ENCODE measurements at regions not wholly inside any gene's neighbourhood (a gene's known extent, or its start where the extent isn't known, plus 50 kb on each side); places are given as distances from the start of the nearest gene placed in this dataset.
"Not testable (repeated sequence)": the region's sequence is repeated elsewhere in the genome, so short reads cannot be mapped to it uniquely, and the experiment has no call there.

GRCh38 chr17:31649302-31649701 is 209.7 kb downstream of the COPRS start:
- no peak for DNase-seq (ENCODE audit: low spot score)
- intact Hi-C loops (cut with DNase I) = no loop called here

DNA sequence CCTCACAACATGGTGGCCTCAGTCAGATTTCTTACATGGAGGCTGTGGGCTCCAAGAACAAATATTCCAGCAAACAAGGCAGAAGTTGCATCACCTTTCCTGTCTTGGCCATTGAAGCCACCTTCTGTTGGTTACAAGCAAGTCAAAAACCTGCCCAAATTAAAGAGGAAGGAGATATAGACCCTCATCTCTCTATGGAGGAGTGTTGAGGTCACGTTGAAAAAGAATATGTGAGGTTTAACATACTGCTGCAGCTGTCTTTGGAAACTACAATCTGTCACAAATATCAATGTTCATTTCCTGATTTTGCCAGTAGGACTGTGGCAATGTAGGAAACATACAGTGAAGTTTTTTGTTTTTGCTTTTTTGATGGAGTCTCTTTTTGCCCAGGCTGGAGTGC is 211.4 kb downstream of the COPRS start:
- DNase-seq (ENCODE audit: low spot score) = no peak
- intact Hi-C loops (cut with DNase I) = no loop called here

- intact Hi-C loops (cut with DNase I) = no loop called here
- no peak for DNase-seq (ENCODE audit: low spot score)
Measured at GRCh38 chr17:31646642-31647041, 212.4 kb downstream of the COPRS start.

GRCh38 chr17:31645351-31645750 is 213.7 kb downstream of the COPRS start:
- intact Hi-C loops (cut with DNase I) = no loop called here
- no peak for DNase-seq (ENCODE audit: low spot score)

DNA sequence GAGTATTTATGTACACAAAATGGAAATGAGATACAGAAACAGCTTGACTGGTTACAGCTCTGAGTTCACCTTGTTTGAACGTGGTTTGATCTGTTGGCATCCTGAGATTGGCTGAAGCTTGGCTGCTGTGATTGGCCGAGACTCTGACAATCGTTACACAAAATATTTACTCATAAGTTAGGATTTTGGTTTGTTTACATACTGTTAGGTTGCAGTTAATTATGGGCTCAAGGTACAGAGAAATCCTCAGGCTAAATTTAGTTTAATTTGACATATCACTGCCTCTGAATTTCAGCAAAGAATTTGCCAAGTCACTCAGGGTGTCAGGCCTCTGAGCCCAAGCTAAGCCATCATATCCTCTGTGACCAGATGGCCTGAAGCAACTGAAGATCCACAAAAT is 227.3 kb downstream of the COPRS start:
- intact Hi-C loops (cut with DNase I) = no loop called here
- no peak for DNase-seq (ENCODE audit: low spot score)

DNA sequence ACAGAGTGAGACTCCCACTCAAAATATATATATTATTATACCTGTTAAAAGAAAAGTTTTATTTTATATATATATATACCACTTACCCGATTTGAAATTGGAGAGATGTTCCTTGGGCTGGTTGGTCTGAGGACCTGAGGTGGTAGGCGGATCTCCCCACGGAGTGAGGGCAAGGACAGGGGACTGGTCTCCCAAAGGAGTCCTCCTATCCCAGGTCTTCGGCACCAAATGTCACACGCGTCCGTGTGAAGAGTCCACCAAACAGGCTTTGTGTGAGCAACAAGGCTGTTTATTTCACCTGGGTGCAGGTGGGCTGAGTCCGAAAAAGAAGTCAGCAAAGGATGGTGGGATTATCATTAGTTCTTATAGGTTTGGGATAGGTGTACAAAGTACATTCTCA is 228.2 kb downstream of the COPRS start:
- DNase-seq (ENCODE audit: low spot score); intact Hi-C loops (cut with DNase I): not testable (repeated sequence)

GRCh38 chr17:31629696-31630470 is 229.2 kb downstream of the COPRS start:
- intact Hi-C loops (cut with DNase I) = no loop called here
- DNase-seq (ENCODE audit: low spot score) = no peak

DNA sequence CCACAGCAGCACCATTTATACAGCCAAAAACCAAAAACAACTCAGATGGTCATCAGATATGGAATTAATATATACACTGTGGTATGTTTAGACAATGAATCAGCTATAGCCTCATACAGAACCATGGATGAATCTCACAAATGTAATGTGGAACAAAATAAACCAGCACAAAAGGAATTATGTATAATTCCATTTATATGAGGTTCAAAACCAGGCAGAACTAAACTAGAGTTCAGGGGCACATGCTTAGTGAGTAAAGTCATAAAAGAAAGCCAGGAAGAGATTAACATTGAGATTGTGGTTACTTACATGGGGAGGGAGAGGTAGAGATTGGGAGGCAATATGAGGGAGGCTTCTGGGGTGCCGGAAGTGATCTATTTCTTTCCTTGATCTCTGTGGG is 231.1 kb downstream of the COPRS start:
- intact Hi-C loops (cut with DNase I) = no loop called here
- no peak for DNase-seq (ENCODE audit: low spot score)

GRCh38 chr17:31623990-31624389 is 232.5 kb downstream of the RAB11FIP4 start:
- intact Hi-C loops (cut with DNase I) = no loop called here
- no peak for DNase-seq (ENCODE audit: low spot score)

DNA sequence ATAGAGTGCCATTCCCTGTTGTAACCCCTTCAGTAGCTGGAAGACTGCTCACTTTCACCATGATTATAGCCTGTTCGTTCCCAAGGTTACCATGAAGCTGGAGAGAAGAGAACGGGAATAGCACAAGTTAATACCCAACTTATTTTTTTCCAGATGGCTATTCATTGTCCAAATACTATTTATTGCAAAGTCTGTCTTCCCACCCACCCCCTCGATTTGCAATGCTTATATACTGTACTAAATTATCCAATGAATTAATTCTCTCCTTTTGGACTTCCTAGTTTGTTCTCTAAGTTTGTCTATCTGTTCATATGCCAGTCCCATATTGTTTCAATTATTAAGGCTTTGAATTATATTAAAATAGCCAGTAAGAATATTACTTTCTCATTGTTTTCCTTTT is 231.0 kb downstream of the RAB11FIP4 start:
- no peak for DNase-seq (ENCODE audit: low spot score)
- intact Hi-C loops (cut with DNase I) = no loop called here

DNA sequence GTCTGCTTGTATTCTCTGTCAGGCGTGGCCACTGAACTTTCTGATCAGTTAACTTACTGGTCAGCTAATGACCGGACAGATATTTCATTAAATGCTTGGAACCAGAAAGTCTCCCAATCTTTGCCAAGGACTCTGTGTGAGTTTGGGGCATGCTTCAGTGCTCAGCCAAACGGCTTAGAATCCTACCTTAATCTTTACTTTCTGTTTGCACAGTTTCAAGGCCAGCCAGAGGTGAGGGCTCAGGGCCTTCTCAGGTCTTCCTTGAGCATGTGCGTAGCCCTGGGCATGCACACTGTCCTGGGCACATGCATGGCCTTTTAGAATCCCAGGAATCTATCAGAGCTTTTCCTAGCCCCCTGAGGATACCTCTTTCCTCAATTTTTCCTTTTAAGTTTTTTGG is 230.1 kb downstream of the RAB11FIP4 start:
- no peak for DNase-seq (ENCODE audit: low spot score)
- intact Hi-C loops (cut with DNase I) = no loop called here

DNA sequence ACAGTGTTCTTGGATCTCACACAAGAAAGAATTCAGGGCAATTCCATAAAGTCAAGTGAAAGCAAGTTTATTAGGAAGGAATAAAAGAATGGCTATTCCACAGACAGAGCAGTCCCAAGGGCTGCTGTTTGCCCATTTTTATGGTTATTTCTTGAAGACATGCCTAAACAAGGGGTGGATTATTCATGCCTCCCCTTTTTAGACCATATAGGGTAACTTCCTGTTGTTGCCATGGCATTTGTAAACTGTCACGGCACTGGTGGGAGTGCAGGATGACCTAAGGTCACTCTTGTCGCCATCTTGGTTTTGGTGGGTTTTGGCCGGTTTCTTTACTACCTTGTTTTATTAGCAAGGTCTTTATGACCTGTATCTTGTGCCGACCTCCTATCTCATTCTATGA is 219.6 kb downstream of the RAB11FIP4 start:
- intact Hi-C loops (cut with DNase I) = not testable (repeated sequence)

DNA sequence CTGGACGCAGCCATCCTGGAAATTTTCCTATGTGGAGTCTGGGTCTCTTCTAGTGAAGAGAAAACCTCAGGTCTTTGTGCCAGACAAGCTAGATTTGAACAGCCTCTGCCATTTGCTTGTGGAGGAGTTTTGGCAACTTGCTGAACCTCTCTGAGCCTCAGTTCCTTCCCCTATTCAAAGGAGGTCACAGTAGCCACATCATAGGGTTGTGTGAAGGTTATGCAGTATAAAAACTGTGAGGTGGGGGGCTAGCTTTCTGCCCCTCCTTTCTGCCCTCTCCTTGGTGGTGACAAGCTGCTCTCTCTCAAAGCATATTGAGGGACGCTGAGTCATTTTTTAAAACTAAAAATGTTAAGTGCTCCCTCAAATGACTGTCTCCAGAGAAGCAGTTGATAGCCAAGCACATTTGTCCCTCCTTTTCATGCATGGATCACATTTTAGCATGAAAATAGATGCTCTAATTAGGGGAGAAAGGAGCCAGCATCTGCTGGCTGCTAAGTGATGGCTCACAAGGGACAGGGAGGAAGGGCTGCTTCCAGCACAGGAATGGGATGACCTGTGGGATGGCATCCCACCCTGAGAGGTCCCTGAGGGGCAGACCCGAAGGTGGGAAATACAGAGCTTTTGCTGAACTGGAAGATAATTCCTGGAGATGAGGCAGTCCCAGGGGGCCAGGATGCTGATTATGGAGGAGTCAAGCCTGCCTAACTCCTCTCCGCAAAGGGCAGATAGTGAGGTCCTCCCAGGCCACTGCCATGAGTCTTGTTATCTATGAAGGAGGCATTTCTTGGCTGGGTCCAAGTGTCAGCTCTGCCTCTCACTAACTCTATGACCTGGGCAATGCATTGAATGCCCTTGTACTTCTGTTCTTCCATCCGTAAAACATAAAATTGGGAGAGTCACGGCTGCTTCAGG is 218.8 kb downstream of the RAB11FIP4 start:
- DNase-seq (ENCODE audit: low spot score) = no peak
- intact Hi-C loops (cut with DNase I) = no loop called here

More for the DNA sequence above, 219.6 kb downstream of the RAB11FIP4 start:
- not testable (repeated sequence) for DNase-seq (ENCODE audit: low spot score)

DNA sequence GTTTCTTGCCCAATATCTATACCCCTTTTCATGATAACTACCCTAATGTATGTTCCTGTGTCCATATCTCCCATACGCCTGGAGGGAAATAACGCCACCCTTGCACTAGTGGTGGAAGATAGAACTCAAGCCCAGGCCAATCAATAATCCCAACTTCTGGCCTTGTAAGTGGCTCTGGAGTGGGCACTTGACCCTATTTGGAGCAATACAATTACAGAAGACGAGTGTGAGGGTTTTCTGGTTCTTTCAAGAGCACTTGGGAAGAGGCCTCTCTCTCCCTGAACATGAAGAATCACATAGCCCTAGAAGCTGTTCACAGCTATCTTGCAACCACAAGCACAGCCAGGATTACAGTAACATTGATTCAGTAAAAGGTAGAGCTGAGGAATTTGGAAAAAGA is 217.9 kb downstream of the RAB11FIP4 start:
- intact Hi-C loops (cut with DNase I) = no loop called here
- no peak for DNase-seq (ENCODE audit: low spot score)

- no peak for DNase-seq (ENCODE audit: low spot score)
- intact Hi-C loops (cut with DNase I) = no loop called here
Measured at GRCh38 chr17:31608659-31609254, 217.3 kb downstream of the RAB11FIP4 start.

DNA sequence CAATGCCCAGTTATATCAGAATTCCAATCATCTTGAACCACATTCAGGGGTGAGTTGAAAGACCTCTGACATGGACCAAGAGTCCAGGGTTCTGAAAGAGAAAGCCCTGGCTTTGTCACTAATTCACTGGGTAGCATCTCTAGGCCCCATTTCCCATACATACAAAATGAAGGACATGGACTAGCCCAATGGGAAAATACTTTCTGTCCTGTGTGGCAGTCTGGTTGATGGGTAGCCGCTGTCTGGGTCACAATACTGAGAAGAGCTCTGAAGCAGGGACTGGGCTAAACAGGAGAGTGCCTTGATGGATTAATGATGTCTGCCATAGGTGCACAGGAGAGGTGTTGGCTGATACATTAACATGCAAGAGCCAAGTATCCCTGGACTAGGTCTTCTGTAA is 214.3 kb downstream of the RAB11FIP4 start:
- intact Hi-C loops (cut with DNase I) = no loop called here
- DNase-seq (ENCODE audit: low spot score) = no peak

- no peak for DNase-seq (ENCODE audit: low spot score)
- intact Hi-C loops (cut with DNase I) = no loop called here
Measured at GRCh38 chr17:31604936-31605335, 213.5 kb downstream of the RAB11FIP4 start.

DNA sequence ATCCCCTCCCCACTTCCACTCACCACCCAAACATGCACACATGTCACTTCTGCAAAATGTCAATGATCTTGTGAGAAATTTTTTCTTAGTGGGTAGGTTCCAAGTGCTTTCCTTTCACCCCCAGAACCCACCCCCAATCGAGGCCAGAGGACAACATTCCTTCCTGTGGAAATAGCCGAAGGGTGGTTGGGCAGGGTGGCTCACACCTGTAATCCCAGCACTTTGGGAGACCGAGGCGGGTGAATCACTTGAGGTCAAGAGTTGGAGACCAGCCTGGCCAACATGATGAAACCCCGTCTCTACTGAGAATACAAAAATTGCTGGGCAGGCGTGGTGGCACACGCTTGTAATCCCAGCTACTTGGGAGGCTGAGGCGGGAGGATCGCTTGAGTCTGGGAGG is 208.7 kb downstream of the RAB11FIP4 start:
- intact Hi-C loops (cut with DNase I) = not testable (repeated sequence)
- DNase-seq (ENCODE audit: low spot score) = peak; percentile 62

GRCh38 chr17:31598921-31599571 is 207.6 kb downstream of the RAB11FIP4 start:
- DNase-seq (ENCODE audit: low spot score) = peak; percentile 49
- intact Hi-C loops (cut with DNase I) = loop anchor here (5.0 kb wide), 1 partner anchor 138 kb away; no protein-coding TSS in a partner anchor

DNA sequence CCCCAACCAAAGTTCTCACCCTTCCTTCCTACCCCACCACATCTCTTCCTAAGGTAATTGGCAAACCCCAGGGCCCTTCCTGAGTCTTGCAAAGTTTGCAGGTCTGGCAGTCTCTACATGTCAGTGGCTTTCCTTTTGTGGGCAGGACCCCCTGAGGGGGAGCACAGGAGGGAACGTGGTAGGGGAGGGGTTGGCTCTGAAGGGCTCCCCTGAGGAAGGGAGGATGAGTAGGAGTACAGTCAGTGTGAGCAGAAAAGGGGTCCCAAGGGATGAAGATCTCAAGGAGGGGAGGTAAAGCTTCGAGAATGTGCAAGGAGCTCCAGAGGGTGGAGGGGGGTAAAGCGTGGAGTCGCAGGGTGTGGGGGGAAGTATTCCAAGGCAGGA is 206.9 kb downstream of the RAB11FIP4 start:
- intact Hi-C loops (cut with DNase I) = loop anchor here (5.0 kb wide), 1 partner anchor 139 kb away; no protein-coding TSS in a partner anchor
- DNase-seq (ENCODE audit: low spot score) = peak; percentile 36

Data from cardiac septum (tissue), 1 donor.